PC-3 (cell line): ENCODE measurements at regions not wholly inside any gene's neighbourhood (a gene's known extent, or its start where the extent isn't known, plus 50 kb on each side); places are given as distances from the start of the nearest gene placed in this dataset.

Experiments
- CTCF ChIP-seq: fragments of 300-600 bp; sonication (generic); conservative IDR thresholded peaks from 2 replicates; pipeline ENCODE4 v1.5.1; 2017; ENCODE audit warnings: antibody characterized with exemption, low read depth, mild to moderate bottlenecking, low read length
- EZH2phosphoT487 ChIP-seq: fragments of 300-600 bp; sonication (generic); IDR thresholded peaks from 2 replicates; pipeline ENCODE4 v1.6.1; 2018; ENCODE audit warnings: mild to moderate bottlenecking, antibody characterized with exemption, low read length, borderline replicate concordance

- TF ChIP-seq CTCF (no peak), EZH2phosphoT487 (no peak)
These were observed 305.1 kb downstream of the ZNF621 start for GRCh38 chr3:40829876-40830275.
